Tongue (tissue), 1 donor: ENCODE measurements at regions not wholly inside any gene's neighbourhood (a gene's known extent, or its start where the extent isn't known, plus 50 kb on each side); places are given as distances from the start of the nearest gene placed in this dataset.
A peak's percentile ranks its signal among the peaks of the same experiment; 100 is the strongest.

Experiments
- DNase-seq: peaks from one replicate; pipeline ENCODE4 v3.0.0-alpha.2; 2015

- DNase-seq = no peak
Observed at GRCh38 chr16:80077696-80078095, 463.1 kb upstream of the DYNLRB2 start.

GRCh38 chr16:80074329-80074728 lies 466.5 kb upstream of the DYNLRB2 start:
- no peak for DNase-seq

- DNase-seq = no peak
Observed at GRCh38 chr16:80071964-80072456, 468.8 kb upstream of the DYNLRB2 start.

GRCh38 chr16:80066805-80067580 lies 466.5 kb upstream of the MAF start:
- DNase-seq = no peak

GRCh38 chr16:80065541-80065940 lies 465.0 kb upstream of the MAF start:
- DNase-seq = no peak

GRCh38 chr16:80063713-80064069 lies 463.2 kb upstream of the MAF start:
- DNase-seq = no peak

GRCh38 chr16:80063031-80063712 lies 462.6 kb upstream of the MAF start:
- peak; percentile 39 for DNase-seq

GRCh38 chr16:80062361-80063030 lies 462.0 kb upstream of the MAF start:
- DNase-seq = no peak

- no peak for DNase-seq
Observed at GRCh38 chr16:80060470-80060869, 459.9 kb upstream of the MAF start.

- no peak for DNase-seq
Observed at GRCh38 chr16:80059836-80060235, 459.3 kb upstream of the MAF start.

- DNase-seq = peak; percentile 88
Observed at GRCh38 chr16:80058214-80058613, 457.7 kb upstream of the MAF start.

- DNase-seq = no peak
Observed at GRCh38 chr16:80056324-80056723, 455.8 kb upstream of the MAF start.

- no peak for DNase-seq
Observed at GRCh38 chr16:80055831-80056230, 455.3 kb upstream of the MAF start.

GRCh38 chr16:80054647-80055046 lies 454.1 kb upstream of the MAF start:
- DNase-seq = no peak

- DNase-seq = no peak
Observed at GRCh38 chr16:80051040-80051439, 450.5 kb upstream of the MAF start.

GRCh38 chr16:80048250-80048649 lies 447.7 kb upstream of the MAF start:
- DNase-seq = no peak

- DNase-seq = peak; percentile 53
Observed at GRCh38 chr16:80047842-80048241, 447.3 kb upstream of the MAF start.

GRCh38 chr16:80046848-80047247 lies 446.3 kb upstream of the MAF start:
- no peak for DNase-seq

- DNase-seq = no peak
Observed at GRCh38 chr16:80046261-80046660, 445.7 kb upstream of the MAF start.

GRCh38 chr16:80045861-80046260 lies 445.3 kb upstream of the MAF start:
- peak; percentile 27 for DNase-seq

GRCh38 chr16:80041410-80041809 lies 440.9 kb upstream of the MAF start:
- no peak for DNase-seq

GRCh38 chr16:80040814-80041213 lies 440.3 kb upstream of the MAF start:
- no peak for DNase-seq

GRCh38 chr16:80040413-80040812 lies 439.9 kb upstream of the MAF start:
- no peak for DNase-seq
